ENCODE measurements at regions not wholly inside any gene's neighbourhood (a gene's known extent, or its start where the extent isn't known, plus 50 kb on each side); places are given as distances from the start of the nearest gene placed in this dataset.
"Not testable (repeated sequence)": the region's sequence is repeated elsewhere in the genome, so short reads cannot be mapped to it uniquely, and the experiment has no call there.

DNA sequence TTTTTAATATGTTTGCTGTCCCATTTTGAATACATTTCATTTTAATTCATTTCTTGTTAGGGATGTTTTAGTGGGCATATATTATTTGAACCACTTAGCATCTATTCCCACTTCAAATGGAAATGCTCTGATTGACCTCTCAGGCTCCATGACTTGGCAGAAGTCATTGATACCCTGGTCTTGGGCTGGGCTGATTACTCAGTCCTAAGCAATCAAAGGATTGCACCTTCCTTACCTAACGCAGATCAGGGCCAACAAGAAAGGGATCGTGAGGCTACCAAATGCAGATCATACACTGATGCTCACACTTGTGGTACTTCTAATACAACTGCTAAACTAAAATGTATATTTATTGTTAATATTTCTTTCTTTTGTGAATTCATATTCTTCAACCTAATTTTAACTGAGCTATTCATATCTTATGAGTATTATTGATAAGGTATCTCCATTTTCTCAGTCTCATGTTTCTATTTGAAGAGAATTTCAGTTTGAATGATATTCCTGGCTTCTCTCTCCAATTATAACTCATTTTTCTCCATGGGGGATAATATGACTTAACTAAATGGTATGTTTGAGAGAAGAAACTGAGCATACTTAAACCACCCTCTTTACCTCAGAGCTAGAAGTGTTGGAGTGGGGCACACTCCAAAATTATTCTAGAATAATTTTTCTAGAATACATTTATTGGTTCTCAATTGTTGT, 615.5 kb upstream of the ADAMTS5 start:
- DNase-seq (ENCODE audit: low read depth in 3 of 3): no peak

DNA sequence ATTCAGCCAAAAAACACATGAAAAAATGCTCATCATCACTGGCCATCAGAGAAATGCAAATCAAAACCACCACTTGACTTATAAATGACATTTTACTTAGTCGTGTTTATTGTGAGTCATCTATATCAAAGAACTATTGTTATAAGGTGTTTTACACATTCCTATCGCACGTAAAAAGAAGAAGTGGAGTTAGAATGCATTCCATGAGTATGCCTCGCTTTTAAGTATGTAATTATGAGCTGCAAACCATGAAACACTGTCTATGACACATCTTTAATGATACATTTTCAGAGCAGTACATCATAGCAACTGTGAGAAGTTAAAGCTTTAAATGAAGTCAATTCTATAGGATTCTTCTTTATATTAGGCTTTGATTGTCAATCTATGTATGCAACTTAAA, 614.3 kb upstream of the ADAMTS5 start:
- no peak for DNase-seq (ENCODE audit: low read depth in 3 of 3)

DNA sequence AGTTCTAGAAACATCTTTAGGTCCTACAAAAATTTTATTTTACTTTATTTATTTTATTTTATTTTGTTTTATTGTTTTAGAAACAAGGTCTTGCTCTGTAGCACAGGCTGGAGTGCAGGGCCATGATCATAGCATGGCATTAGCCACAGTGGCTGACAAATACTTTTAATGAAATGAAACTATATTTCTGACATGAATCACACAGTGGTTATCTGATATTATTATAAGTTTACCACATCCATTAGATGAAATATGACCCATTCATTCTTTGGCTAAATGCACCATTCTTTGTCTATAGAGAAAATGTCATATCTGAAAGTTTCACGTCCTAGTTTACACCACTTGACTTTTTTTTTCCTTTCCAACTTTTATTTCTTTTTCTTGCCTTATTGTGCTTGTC, 613.4 kb upstream of the ADAMTS5 start:
- DNase-seq (ENCODE audit: low read depth in 3 of 3): no peak

DNA sequence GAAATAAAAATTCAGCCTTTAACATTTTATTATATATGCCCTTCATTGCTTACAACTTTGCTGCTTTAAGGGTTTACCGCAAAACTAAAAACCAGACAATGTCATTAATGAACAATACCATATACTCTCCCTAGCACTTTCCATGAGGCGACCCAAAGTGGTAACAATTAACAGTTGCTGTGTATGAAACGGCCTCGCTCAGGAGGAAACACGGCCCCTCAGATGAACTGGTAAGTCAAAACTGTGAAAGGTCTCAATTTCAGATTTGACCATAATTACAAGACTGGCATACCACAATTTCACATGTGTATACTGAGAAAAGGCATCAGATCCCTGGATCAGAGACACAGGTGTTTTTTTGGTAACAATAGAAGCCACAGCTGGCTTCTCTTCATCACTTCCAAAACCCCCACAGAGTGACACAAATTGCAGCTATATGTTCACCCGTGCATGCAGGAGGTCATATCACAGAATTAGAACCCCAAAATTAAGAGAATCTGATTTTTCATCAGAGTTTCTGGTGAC, 611.9 kb upstream of the ADAMTS5 start:
- DNase-seq (ENCODE audit: low read depth in 3 of 3): no peak

DNA sequence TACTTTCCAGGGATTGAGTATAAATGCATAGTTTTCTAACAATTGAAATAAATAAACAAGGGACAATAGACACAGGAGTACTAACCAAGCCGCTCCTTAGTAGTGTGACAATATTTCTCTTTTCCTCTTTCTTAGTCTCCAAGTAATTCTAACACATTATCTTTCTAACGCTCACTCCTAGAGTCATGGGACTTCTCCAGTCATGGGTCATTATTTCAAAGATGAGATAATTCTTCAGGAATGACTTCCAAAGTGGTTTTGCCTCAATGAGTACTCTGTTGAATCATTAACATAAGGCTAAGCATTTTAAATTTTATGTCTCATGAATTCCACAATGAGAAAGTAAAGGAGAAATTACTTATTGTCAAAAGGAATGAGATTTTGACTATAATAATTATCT, 605.8 kb upstream of the ADAMTS5 start:
- DNase-seq (ENCODE audit: low read depth in 3 of 3): no peak

DNA sequence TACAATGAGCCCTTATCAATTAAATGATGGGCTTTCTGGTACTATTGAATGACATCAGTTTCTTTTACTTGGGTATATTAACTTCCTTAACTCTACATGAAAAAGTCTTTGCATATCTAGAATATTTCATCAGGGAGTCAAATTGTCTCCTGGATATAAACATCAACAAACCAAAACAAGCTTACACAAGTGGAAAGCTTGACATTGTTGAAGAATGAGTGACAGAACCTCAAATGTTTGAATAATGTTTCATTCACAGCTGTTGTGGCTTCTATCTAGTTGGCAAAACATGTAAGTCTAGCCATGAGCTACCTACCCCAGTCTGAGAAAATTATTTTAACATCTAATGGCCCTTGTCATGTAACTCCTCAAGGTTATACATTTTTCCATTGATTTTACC, 604.8 kb upstream of the ADAMTS5 start:
- no peak for DNase-seq (ENCODE audit: low read depth in 3 of 3)

DNA sequence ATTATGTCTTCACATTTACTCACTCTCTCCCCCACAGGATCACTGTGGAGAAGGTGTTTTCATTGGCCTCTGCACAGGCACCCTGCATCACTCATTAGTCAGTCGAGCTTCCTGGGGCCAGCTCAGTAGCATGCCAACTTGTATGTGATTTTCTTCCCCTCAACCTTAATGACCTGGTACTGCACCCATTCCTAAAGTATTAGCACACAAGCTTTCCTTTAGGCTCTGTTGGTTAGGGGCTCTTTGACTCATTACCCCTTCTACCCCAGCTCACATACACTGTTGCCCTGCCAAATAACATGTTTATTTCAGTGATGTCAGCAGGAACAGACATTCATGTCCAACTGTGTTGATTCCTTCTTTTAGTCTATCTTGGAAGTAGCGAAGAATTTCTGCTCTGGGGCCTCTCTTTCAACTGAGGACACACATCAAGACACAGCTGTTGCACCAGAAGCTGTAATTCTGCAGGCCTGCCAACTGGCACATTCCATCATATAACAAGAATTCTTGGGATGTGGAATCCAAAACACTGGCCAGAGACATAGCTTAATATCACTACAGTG, 603.5 kb upstream of the ADAMTS5 start:
- no peak for DNase-seq (ENCODE audit: low read depth in 3 of 3)

DNA sequence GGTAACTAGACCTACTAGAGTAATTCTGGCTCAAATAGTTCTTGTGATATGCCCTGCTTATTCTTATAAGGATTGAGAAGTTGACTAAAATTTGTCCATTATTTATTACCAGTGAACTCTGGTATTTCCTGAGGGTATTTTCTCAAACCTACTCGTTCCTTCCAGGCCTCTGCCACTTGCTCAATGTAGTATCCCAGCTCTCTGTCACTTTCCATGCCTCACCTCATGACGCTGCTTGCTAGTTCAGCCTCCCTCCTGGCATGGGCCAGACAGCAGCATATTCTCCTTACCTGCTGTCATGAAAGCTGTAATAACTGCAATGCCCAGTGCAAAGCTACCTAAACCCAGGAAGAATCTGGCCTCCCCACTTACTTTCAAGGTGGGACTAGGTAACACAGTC, 602.9 kb upstream of the ADAMTS5 start:
- DNase-seq (ENCODE audit: low read depth in 3 of 3): no peak

DNA sequence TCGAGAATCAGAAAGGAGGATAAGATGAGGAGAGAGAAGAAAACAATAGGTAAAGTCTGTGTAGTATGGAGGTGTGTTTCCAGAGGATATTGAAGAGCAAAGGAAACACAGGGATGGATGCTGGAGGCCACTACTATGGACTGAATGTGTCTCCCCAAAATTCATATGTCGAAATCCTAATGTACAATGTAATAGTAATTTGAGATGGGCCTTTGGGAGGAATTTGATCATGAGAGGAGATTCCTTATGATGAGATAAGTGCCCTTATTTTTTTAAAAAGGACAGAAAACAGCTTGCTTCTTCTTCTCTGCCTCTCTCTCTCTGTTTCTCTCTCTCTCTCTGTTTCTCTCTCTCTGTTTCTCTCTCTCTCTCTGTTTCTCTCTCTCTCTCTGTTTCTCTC, 602.2 kb upstream of the ADAMTS5 start:
- DNase-seq (ENCODE audit: low read depth in 3 of 3): no peak

DNA sequence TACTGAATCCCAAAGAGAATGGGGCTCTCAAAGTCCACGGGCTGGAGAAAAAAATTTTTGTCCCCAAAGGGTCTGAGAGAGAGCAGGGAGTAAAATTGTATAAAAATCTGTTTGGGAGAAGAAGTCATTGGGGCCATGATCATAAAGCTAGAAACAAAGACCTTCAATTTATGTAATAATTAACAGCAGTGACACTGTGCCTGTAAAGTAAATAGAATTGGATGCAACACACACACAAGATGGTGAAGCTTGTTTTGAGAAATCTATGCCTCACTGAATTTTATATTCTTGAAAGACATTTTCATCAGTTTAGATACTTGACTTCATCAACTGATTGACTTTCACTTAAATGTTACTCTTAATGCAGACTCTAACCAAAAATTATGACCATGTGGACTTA, 600.5 kb upstream of the ADAMTS5 start:
- DNase-seq (ENCODE audit: low read depth in 3 of 3): no peak

DNA sequence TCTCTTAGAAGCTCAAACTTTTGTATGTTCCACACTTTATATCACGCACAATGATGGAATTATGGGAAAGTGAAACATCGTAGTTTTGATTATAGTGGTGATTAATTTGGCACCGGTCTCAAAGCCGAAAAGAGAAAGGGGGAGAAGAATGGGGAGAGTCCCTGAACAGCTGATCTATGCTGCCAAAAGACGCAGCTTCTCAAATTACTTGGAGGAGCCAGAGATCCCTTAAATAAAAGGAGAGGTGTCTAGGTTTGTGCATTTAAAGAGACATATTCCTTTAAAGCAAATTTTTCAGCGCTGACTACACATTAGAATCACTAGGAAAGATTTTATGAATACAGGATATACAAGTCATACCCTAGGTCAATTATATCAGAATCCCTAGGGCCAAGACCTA, 599.6 kb upstream of the ADAMTS5 start:
- no peak for DNase-seq (ENCODE audit: low read depth in 3 of 3)

DNA sequence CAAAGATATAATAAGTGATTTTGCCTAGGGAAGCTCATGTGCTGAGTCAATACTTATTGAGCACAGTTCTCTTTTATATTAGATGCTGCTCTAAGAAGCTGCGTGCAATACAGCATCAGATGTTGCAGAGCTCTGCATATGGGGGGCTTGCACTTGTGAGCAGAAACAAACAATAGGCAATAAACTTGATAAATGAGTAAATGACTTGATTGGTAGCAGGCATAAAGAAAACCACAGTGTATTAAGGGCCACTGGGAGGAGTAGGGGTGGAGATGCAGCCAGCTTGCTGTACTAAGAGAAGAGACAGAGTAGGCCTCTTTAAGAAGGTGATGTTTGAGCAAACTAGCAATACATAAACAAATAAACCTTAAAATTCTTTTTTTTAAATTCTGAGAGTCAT, 598.5 kb upstream of the ADAMTS5 start:
- no peak for DNase-seq (ENCODE audit: low read depth in 3 of 3)

DNA sequence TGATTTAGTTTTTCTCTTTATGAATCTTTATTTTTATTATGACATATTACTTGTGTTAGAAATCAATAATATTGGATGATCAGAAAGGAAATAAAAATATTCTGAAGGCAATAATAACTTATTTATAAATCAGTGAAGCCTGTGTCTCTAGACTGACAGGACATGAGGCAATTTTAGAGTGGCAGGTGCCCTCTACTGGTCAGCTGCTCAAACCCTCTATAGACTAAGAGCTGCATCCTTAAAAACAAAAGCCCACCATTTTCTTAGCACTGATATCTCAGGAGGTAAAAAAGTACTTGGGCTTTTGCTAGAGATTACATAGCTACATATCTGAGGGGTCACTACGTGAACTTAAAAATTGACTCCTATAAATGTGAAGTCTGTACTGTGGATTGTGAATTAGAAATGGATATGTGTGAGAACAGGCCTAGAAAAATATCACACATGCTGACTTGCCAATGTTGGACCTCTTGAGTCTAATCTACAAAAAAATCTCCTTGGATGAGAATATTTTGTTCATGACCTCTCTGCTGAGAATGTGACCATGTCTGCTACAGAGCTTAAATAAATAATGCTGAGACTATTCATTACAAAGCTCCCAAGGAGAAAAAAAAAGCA, 597.9 kb upstream of the ADAMTS5 start:
- DNase-seq (ENCODE audit: low read depth in 3 of 3): no peak

DNA sequence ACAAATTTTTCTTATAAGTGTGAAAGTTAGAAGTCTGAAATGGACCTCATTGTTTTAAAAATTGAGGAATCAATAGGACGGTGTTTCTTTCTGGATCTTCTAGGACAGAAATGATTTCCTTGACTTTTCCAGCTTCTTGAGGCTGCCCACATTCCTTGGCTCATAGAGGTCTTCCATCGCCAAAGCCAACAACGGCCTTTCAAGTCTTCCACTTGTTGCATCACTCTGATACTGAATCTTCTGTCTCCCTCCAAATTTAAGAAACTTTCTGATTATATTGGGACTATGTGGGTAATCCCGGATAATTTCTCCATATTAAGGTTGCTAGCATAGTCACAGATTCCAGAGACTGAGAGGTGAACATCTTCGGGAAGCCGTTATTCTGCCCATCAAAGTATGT, 595.4 kb upstream of the ADAMTS5 start:
- no peak for DNase-seq (ENCODE audit: low read depth in 3 of 3)

DNA sequence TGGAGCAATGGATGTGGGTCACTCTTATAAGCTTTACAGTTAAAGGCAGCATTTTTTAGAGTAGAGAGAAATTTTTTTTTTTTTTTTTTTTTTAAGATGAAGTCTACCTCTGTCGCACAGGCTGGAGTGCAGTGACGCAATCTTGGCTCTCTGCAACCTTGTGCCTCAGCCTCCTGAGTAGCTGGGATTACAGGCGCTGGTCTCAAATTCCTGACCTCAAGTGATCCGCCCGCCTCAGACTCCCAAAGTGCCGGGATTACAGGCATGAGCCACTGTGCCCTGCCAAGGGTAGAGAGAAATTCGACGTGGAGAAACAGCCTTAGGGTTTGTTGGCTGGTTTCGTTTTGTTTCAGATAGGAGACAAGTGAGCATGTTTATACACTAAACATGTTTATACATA, 594.2 kb upstream of the ADAMTS5 start:
- DNase-seq (ENCODE audit: low read depth in 3 of 3): no peak

DNA sequence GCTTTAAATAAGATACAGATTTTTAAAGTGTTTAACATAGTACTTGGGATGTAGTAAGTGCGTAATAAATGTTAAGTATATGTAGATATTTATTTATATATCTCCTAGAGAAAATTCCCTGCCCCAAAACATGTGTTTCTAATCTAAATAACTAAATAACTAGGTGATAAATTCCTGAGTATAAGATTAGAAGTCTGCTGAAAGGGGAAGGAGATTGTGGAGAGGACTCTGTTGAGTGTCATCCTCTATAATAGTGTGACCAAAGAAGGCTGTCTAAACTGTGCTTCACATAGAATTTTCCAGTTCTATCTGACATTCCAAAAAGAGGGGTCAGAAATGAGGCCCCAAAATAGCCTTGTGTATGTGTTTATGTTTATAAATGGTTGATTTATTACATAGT, 590.5 kb upstream of the ADAMTS5 start:
- no peak for DNase-seq (ENCODE audit: low read depth in 3 of 3)

DNA sequence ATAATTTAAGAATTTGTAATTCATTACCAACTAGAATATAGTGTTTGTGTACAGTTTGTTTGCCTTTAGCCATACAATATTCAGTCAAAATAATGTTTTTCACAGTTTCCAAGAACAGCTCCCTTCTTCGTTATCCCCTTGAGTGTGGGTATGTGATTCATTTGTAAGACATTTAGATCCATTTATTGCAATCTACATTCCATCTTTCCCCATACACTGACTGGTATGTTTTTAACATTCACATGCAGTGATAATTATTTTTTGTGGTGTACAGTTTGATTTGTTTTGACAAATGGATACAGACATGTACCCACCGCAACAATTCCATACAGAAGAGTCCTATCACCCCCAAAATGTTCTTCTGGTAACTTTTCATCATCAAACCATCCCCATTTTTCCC, 589.1 kb upstream of the ADAMTS5 start:
- DNase-seq (ENCODE audit: low read depth in 3 of 3): no peak

DNA sequence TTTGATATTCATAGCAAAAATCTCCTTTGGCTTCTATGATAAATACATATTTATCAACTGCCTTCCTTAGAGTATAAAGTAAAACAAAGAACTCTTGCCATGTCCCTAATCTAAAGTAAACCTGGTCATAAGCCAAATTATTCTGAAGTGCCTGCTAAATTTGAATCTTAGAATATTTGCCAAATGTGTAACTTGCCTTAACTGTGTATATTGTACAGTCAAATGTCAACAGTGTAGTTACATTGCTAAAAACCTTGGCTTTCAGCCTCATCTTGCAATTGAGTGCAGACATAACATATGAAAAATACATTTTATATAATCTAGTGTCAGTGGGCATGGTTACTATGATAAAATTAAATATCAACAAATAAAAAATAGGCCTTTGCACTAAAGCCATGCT, 583.4 kb upstream of the ADAMTS5 start:
- DNase-seq (ENCODE audit: low read depth in 3 of 3): no peak

DNA sequence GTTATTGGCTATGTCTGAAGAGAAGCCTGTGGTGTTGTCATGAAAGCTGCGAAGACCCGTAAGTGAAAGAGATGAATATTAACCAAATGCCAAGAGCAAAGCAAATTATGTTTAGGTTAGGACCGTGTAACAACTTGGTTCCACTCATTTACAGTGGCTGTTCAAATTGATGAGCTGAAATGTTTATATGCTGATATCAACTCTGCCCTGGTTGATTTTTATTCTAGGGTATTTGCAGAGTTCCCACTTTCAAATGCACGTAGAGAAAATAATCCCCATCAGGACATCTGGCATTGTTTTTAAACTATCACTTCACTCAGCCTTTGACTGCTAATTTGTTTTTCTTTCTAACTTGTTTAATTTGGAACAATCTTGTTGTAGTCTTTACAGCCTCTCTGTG, 581.6 kb upstream of the ADAMTS5 start:
- DNase-seq (ENCODE audit: low read depth in 3 of 3): no peak

DNA sequence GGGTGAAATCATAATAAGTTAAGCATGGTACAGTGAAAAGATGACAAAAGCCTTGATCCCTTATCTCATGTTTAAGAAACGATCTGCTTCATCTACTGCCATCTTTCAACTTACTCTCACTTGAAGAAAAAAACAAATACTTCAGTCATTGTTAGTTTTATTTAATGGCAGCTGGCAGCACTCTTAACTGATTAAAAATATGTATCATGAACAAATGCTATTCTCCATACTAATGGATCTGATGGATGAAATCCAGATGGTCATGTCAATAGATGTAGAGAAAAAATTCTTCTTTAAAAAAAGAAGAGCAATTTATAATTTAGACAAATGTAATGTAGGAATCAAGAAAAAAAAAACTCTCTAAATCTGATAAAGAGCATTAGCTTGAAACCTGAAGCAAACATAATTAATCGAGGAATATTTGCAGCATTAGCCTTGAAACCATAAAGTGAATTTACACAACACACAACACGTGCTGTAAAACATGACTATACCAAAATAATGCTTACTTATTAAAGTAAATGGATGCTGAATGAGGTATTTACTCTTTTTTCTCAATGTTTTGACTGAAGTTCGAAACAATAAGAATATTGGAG, 579.0 kb upstream of the ADAMTS5 start:
- no peak for DNase-seq (ENCODE audit: low read depth in 3 of 3)

DNA sequence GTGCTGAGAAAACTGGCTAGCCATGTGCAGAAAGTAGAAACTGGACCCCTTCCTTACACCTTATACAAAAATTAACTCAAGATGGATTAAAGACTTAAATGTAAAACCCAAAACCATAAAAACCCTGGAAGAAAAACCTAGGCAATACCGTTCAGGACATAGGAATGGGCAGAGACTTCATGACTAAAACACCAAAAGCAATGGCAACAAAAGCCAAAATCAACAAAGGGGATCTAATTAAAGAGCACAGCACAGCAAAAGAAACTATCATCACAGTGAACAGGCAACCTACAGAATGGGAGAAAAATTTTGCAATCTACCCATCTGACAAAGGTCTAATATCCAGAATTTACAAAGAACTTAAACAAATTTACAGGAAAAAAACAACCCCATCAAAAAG, 575.2 kb upstream of the ADAMTS5 start:
- not testable (repeated sequence) for DNase-seq (ENCODE audit: low read depth in 3 of 3)

DNA sequence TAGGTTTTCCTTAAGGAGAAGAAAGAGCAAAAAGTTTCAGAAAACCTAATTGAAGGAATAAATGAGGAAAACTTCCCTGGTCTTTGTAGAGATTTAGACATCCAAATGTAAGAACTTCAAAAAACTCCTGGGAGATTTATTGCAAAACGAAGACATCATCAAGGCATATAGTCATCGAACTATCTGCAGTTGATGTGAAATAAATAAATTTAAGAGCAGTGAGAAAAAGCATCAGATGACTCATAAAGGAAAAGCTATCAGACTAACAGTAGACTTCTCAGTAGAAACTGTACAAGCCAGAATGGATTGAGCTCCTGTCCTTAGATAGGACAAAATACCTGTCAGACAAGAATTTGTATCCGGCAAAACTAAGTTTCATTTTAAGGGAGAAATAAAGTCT, 569.4 kb upstream of the ADAMTS5 start:
- no peak for DNase-seq (ENCODE audit: low read depth in 3 of 3)

DNA sequence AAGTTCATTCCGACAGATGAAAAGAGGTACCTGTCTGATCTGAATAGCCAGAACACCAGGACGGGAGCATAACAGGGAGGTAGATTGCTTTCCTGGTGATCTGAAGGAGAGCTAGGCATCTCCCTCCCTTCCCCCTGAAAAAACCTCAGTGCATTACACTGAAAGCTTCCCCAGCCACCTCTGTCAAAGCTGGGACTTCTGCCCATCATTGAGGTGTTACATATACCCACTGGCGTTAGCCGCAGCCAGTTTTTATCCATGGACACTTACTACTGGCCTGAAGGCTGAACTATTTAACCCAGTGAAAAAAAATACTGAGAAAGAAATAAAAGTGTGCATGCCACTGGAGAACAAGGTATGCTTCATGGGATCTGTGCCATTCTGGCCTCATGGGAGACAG, 568.3 kb upstream of the ADAMTS5 start:
- DNase-seq (ENCODE audit: low read depth in 3 of 3): no peak
